Activated naive CD4-positive, alpha-beta T cell treated with anti-CD3 and anti-CD28 coated beads for 36 hours (primary cell): ENCODE measurements at regions not wholly inside any gene's neighbourhood (a gene's known extent, or its start where the extent isn't known, plus 50 kb on each side); places are given as distances from the start of the nearest gene placed in this dataset.
A peak's percentile ranks its signal among the peaks of the same experiment; 100 is the strongest.

Experiments used
- CTCF ChIA-PET: fragments of 350-600 bp; sonication (Branson Sonifier 250); formaldehyde crosslinking; loops from one replicate; lab custom pipeline; 2021; ENCODE audit warnings: antibody characterized with exemption; lab: Charles Lee
- DNase-seq: peaks from one replicate; pipeline ENCODE4 v3.0.0-alpha.2; 2020
- H3K27ac Mint-ChIP-seq: one replicate; pipeline ENCODE4 v1.8.0; 2021; ENCODE audit warnings: mild to moderate bottlenecking, mixed read lengths
- H3K27me3 Mint-ChIP-seq: one replicate; pipeline ENCODE4 v1.8.0; 2021; ENCODE audit warnings: low read depth, mixed read lengths
- H3K36me3 Mint-ChIP-seq: one replicate; pipeline ENCODE4 v1.8.0; 2021; ENCODE audit warnings: low read depth, mixed read lengths
- H3K4me1 Mint-ChIP-seq: one replicate; pipeline ENCODE4 v1.8.0; 2021; ENCODE audit warnings: low read depth, mixed read lengths
- H3K4me3 Mint-ChIP-seq: one replicate; pipeline ENCODE4 v1.8.0; 2021; ENCODE audit warnings: mild to moderate bottlenecking, moderate library complexity, mixed read lengths
- H3K9me3 Mint-ChIP-seq: one replicate; pipeline ENCODE4 v1.8.0; 2021; ENCODE audit warnings: mixed read lengths
- intact Hi-C: fragments of 100-400 bp; cut with micrococcal nuclease; formaldehyde crosslinking; loops from one replicate; pipeline ENCODE4 v1.15.1; 2023

DNA sequence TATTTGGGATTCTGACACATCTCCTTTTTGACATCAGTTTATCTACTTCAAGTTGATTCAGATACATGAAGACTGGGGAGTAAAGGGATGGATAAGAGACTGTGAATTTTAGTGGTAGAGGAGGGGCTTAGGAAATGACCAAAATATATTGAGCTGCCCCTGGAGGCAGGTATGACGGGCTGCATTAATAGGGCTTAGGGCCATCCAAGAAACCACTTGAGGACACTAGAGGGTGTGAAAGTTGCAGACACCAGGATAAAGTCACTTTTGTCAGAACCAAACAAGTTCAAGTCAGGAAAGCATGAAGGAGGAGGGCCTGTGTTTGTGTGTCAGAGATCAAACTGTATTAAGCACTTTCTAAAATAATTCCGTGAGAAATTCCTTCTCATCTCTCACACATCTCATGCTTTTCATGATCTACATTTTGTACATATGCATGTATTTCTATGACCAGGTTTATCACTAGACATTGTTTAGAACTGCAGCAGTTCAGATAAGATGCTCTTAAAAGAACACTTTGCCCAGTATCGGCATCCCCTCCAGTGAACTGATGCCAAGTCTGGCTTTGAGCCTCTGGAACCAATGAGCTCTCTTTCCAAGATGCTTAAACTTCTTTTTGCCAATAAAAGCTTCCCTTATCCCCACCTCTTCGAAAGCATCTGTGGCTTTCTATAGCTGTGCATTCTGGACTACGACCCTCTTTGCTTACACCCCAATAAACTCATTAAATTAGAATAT, 136.9 kb downstream of the SLC38A1 start:
- no peak overlapping the region for H3K27ac Mint-ChIP-seq
- H3K4me3 Mint-ChIP-seq, result no peak overlapping the region
- intact Hi-C loops, result no loop called here
- H3K9me3 Mint-ChIP-seq, result no peaks in the 10 kb centered on the region
- H3K36me3 Mint-ChIP-seq, result no peaks in the 10 kb centered on the region
- no peak for DNase-seq
- CTCF ChIA-PET, result no interaction called here
- H3K27me3 Mint-ChIP-seq, result no peaks in the 10 kb centered on the region
- no peaks in the 10 kb centered on the region for H3K4me1 Mint-ChIP-seq

DNA sequence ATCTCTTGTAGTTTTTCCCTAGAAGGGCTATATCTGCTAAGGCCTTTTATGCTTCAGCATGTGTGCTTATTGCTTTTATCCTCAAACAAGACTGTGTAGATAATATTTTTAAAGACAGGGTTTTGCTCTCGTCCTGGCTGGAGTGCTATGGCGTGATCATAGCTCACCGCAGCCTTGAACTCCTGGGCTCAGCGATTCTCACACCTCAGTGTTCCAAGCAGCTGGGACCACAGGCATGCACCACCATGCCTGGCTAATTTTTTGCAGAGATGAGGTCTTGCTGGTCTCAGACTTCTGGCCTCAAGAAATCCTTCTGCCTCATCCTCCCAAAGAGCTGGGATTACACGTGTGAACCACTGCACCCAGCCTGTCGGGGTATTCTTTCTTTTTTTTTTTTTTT, 137.3 kb upstream of the SCAF11 start:
- no peaks in the 10 kb centered on the region for H3K27me3 Mint-ChIP-seq
- no peaks in the 10 kb centered on the region for H3K4me1 Mint-ChIP-seq
- no peak overlapping the region for H3K27ac Mint-ChIP-seq
- intact Hi-C loops, result loop anchor here (5.0 kb wide), 1 partner anchor 805 kb away; no protein-coding TSS in a partner anchor
- DNase-seq, result no peak
- CTCF ChIA-PET, result interaction anchor here (0.6 to 1.2 kb wide), 5 partner anchors 60 to 806 kb away, joined by 3 read pairs; no protein-coding TSS in a partner anchor
- no peak overlapping the region for H3K4me3 Mint-ChIP-seq
- no peaks in the 10 kb centered on the region for H3K36me3 Mint-ChIP-seq
- H3K9me3 Mint-ChIP-seq, result no peaks in the 10 kb centered on the region

DNA sequence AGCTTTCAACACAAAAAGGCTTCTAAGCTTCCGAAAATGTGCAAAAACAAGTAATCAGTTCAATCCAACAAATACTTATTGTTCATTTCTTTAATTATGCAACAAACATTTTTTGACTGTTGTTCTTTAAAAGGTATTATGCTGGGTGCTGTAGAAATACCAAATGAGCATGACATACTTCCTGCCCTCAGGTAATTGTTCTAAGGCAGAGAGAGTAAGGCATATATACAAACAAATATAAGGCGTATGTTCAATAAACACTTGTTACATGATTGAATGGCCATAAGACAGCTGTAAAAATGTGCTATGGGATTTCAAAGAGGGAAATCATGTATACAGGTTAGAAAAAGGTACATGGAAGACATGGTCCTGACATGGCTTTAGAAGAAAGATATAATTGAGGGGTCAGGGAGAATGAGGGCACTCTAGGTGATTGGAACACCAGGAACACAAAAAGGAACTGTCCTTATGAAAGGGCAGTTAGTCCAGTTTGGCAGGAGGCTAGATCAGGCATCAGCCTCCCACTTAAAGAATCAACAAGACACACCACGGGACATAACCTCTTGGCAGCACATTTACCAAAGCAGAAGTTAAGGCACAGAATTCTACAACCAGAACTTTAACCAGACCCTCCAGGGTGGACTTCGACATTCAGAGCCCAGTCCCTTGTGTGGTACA, 135.8 kb upstream of the SCAF11 start:
- H3K4me3 Mint-ChIP-seq, result no peak overlapping the region
- no peaks in the 10 kb centered on the region for H3K27me3 Mint-ChIP-seq
- H3K9me3 Mint-ChIP-seq, result no peaks in the 10 kb centered on the region
- DNase-seq, result no peak
- H3K27ac Mint-ChIP-seq, result no peak overlapping the region
- CTCF ChIA-PET, result interaction anchor here (0.9 to 3.7 kb wide), 26 partner anchors 10 to 898 kb away, joined by 3 to 48 read pairs (median 5); no protein-coding TSS in a partner anchor
- no peaks in the 10 kb centered on the region for H3K36me3 Mint-ChIP-seq
- intact Hi-C loops, result loop anchor here (5.0 kb wide), 1 partner anchor 806 kb away; no protein-coding TSS in a partner anchor
- no peaks in the 10 kb centered on the region for H3K4me1 Mint-ChIP-seq

DNA sequence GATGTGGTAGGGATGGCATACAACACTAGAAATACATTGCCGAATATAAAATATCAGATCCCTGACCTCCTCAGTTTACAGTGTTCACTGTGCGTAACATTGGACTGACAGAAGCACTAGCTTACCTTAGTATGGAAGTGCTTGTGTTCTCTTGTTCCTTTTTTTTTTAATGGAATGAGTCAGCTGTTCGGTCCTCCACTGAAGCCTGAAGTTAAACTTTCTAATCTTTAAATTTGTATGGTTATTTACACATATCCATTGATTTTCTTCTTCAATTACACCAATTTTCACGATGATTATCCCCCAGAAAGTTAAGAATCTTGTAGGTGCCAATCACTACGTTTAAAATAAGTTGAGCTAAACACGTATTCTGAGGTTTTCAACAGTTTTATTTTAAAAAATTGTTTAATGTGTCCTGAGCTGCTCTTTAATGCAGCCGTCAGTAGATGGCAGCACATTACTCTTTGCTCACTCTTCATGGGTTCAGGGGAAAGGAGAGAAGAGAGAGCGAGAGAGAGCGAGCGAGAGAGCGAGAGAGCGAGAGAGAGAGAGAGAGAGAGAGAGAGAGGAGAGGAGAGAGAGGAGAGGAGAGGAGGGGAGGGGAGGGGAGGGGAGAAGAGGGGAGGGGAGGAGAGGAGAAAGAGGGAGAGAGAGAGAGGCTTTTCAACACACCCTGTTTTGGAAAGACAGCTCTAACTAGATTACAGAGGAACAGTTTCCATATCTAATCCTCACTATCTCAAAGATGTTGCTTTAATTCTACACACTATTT, 134.7 kb upstream of the SCAF11 start:
- no peaks in the 10 kb centered on the region for H3K36me3 Mint-ChIP-seq
- DNase-seq, result peak; percentile 70
- intact Hi-C loops, result loop anchor here (1.0 to 5.0 kb wide), 8 partner anchors 53 to 896 kb away; partner anchors contain the start of gene SCAF11
- CTCF ChIA-PET, result interaction anchor here (0.6 to 3.7 kb wide), 73 partner anchors 9 to 1597 kb away, joined by 3 to 48 read pairs (median 4); no protein-coding TSS in a partner anchor
- H3K27me3 Mint-ChIP-seq, result no peaks in the 10 kb centered on the region
- H3K27ac Mint-ChIP-seq, result no peak overlapping the region
- H3K9me3 Mint-ChIP-seq, result no peaks in the 10 kb centered on the region
- H3K4me3 Mint-ChIP-seq, result peak overlapping the region; percentile 10
- H3K4me1 Mint-ChIP-seq, result no peaks in the 10 kb centered on the region

DNA sequence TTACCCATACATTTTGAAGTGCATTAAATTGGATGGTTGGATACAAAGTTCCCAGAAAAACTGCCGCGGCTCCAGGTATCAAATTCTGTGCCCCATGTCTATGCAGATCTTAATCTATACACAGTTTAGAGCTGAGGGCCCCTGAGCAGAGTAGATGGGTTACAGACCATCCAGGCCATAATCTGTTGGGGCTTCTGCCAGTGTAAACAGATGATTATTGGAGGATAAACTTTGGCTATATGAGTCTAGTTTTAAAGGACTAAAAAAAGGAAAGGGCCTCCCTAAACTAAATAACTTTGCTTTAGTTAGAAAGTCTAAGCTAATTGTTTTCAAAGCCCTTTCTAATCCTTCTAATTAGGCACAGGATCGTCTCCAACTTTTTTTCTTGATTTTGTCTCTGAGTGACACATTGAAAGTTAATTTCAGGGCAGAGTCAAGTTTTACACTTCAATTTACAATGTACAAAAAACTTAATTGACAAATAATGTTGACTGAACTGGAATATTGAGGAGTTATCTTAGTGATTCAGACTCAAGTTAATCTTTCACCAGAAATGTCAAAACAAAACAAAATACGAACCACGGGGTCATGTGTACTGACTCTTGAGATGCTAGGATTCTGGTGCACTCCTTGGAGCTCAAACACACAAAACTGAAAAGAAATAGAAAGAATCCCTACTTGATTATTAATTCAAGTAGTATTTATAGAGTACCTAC, 133.9 kb upstream of the SCAF11 start:
- Mint-ChIP-seq H3K4me1 (no peaks in the 10 kb centered on the region), H3K36me3 (no peaks in the 10 kb centered on the region), H3K27ac (no peak overlapping the region), H3K4me3 (no peak overlapping the region), H3K9me3 (no peaks in the 10 kb centered on the region), H3K27me3 (no peaks in the 10 kb centered on the region)
- no peak for DNase-seq
- intact Hi-C loops, result loop anchor here (2.0 kb wide), 1 partner anchor 861 kb away; no protein-coding TSS in a partner anchor
- CTCF ChIA-PET, result interaction anchor here (0.6 to 3.7 kb wide), 67 partner anchors 10 to 1598 kb away, joined by 3 to 48 read pairs (median 5); no protein-coding TSS in a partner anchor

DNA sequence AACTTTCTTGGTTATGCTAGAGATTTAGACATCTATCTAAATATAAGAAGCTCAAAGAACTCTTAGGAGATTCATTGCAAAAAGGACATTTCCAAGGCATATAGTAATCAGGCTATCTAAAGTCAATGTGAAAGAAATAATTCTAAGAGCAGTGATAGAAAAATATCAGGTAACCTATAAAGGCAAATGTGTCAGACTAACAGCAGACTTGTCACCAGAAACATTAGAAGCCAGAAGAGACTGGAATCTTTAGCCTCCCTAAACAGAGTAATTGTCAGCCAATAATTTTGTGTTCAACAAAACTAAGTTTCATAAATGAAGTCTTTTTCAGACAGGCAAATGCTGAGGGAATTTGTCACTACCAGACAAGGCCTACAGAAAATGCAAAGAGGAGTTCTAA, 122.0 kb upstream of the SCAF11 start:
- CTCF ChIA-PET, result interaction anchor here (0.7 to 1.1 kb wide), 2 partner anchors 11 to 1143 kb away, joined by 3 read pairs; no protein-coding TSS in a partner anchor
- H3K4me3 Mint-ChIP-seq, result no peak overlapping the region

DNA sequence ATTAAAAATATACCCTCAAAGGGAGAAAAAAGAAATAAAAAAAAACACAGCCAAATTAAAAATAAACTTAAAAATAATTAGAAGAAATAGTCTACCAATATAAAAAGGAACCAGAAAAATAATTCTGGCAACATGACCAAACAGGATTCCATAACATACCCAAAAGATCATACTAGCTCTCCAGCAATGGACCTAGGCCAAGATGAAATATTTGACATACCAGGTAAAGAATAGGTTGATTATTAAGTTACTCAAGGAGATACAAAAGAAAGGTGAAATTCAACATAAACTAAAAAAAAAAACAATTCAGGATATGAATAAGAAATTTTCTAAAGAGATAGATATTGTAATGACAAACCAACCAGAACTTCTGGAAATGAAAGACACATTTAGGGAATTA, 121.3 kb upstream of the SCAF11 start:
- Mint-ChIP-seq H3K4me3 (no peak overlapping the region), H3K9me3 (peaks cover 4% of the 10 kb centered on the region), H3K4me1 (no peaks in the 10 kb centered on the region), H3K27ac (no peak overlapping the region), H3K27me3 (peaks cover 2% of the 10 kb centered on the region), H3K36me3 (peaks cover 2% of the 10 kb centered on the region)
- CTCF ChIA-PET, result interaction anchor here (0.7 to 1.1 kb wide), 2 partner anchors 12 to 1144 kb away, joined by 3 read pairs; no protein-coding TSS in a partner anchor
- intact Hi-C loops, result no loop called here
- DNase-seq, result no peak

More for the DNA sequence above, 122.0 kb upstream of the SCAF11 start:
- Mint-ChIP-seq H3K9me3 (peaks cover 4% of the 10 kb centered on the region), H3K27ac (no peak overlapping the region), H3K4me1 (no peaks in the 10 kb centered on the region), H3K36me3 (peaks cover 2% of the 10 kb centered on the region), H3K27me3 (peaks cover 2% of the 10 kb centered on the region)
- DNase-seq, result no peak
- intact Hi-C loops, result no loop called here

DNA sequence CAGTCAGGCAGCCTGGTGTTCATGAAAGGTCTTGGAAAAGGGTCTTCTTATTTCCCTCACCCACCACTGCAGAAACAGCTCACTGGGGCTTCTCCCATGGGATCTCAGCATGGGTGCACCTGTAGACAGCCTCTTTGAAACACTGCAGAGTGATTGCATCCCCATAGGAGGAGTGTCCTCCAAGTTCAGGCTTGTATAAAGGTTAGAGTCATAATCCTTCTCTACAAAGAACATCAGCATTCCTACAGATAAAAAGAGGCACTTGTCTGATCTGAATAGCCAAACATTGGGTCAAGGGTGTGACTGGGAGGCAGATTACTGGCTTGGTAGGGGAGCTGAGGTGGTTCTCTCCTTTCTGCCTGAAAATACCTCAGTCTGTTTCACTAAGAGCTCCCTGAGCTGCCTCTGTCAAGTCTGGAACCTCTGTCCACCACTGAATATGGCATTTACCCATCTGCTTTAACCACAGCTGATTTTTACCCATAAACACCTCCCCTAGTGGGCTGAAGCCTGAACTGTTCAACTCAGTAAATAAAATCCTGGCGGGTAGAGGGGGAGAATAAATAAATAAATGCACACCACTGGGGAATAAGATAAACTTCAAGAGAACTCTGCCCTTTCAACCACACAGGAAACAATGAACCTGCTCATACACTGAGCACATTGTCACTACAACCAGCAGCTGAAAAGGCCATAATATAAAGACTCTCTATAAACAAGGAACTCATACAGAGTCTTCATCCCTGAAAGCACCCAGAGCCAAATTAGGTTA, 120.7 kb upstream of the SCAF11 start:
- H3K9me3 Mint-ChIP-seq, result peaks cover 4% of the 10 kb centered on the region
- intact Hi-C loops, result no loop called here
- peaks cover 2% of the 10 kb centered on the region for H3K36me3 Mint-ChIP-seq
- no peak overlapping the region for H3K27ac Mint-ChIP-seq
- no peak overlapping the region for H3K4me3 Mint-ChIP-seq
- DNase-seq, result no peak
- H3K27me3 Mint-ChIP-seq, result peaks cover 2% of the 10 kb centered on the region
- no peaks in the 10 kb centered on the region for H3K4me1 Mint-ChIP-seq
- CTCF ChIA-PET, result interaction anchor here (1.1 kb wide), 1 partner anchor 12 kb away, joined by 3 read pairs; no protein-coding TSS in a partner anchor

DNA sequence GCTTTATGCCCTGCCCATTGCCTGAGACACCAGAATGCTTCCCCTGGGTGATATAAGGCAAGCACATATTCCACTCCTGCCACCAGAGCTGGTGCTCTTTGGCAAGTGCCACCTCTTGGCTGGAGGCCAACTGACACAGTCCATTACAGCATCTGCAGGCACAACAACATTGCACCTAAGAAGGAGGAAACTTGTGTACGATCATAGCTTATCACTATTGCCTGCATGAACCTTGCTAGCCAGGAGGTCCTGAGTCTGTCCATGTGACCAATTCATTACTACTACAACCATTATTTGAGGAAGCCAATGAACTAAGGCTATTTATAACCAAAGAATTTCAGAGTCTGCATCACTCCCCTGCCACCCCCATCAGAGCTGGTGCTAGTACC, 119.8 kb upstream of the SCAF11 start:
- Mint-ChIP-seq H3K27ac (no peak overlapping the region), H3K4me3 (no peak overlapping the region), H3K27me3 (peaks cover 2% of the 10 kb centered on the region), H3K4me1 (no peaks in the 10 kb centered on the region), H3K9me3 (peaks cover 4% of the 10 kb centered on the region), H3K36me3 (peaks cover 2% of the 10 kb centered on the region)
- DNase-seq, result no peak
- CTCF ChIA-PET, result no interaction called here
- intact Hi-C loops, result no loop called here

DNA sequence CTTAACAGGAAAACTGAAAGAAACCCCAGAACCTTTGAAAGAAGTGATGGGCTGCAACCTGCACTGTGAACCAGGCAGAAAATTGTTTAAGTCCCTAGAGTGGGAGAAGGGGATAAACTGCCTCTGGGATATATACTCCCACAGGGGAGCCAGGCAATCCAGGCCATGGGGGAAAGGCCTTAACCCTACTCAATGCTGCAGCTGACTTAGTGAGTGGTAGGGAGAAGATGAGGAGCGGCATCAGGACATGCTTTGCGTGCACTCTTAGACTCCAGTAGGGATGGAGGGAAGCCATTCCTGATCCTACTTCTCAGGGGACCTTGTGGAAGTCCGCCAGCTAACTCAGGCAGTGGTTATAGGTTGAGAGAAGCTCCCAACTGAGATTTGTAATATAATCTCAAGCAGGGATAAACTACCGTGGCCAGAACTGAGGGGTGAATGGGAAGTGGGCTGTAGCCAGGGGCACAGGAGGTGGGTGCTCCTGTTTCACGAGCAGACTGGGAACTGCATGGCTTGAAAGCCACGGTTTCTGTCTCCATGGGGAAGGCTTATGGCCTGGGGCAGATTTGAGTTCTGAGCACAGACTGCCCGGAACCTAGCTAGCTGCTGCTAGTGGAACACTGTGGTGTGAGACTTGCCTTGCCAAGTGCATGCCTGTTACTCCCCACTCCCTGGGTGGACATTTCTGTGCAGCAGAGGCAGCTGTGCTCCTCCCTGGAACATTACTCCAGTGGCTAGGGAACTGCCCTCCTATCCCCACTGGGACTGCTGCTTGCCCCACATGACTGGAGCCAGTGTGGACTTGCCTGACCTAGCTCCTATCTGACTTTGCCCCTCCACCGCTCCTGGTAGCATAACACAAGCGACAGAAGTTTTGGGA, 119.2 kb upstream of the SCAF11 start:
- H3K4me3 Mint-ChIP-seq, result no peak overlapping the region
- no peak for DNase-seq
- no peak overlapping the region for H3K27ac Mint-ChIP-seq
- H3K9me3 Mint-ChIP-seq, result peaks cover 4% of the 10 kb centered on the region
- CTCF ChIA-PET, result interaction anchor here (1.2 kb wide), 1 partner anchor 16 kb away, joined by 5 read pairs; no protein-coding TSS in a partner anchor
- H3K27me3 Mint-ChIP-seq, result peaks cover 2% of the 10 kb centered on the region
- intact Hi-C loops, result no loop called here
- peaks cover 2% of the 10 kb centered on the region for H3K36me3 Mint-ChIP-seq
- H3K4me1 Mint-ChIP-seq, result no peaks in the 10 kb centered on the region
